DMS114 treated with DMSO at 0.1 percent for 48 hours (cell line): ENCODE measurements at regions not wholly inside any gene's neighbourhood (a gene's known extent, or its start where the extent isn't known, plus 50 kb on each side); places are given as distances from the start of the nearest gene placed in this dataset.
"Not testable (repeated sequence)": the region's sequence is repeated elsewhere in the genome, so short reads cannot be mapped to it uniquely, and the experiment has no call there.

Experiments
- DNase-seq: peaks from one replicate; lab custom pipeline; 2025; ENCODE audit not compliant: unreplicated experiment; lab: John Stamatoyannopoulos, UW

DNA sequence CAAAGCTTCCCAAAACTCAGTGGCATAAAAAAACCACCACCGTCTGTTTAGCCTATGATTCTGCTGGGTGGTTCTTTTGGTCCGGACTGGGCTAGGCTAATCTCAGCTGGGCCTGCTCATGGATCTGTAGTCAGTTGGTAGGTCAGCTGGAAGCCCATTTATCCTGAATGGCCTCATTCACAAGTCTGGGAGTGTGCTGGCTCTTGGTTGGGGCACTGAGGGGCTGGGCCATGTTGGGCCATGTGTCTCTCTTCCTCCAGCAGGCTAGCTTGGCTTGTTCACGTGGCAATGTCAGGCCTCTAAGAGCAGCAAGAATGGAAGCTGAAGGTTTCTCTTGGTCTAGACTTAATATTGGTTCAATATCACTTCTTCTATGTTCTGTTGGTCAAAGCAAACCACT is 95.7 kb upstream of the HS6ST1 start:
- no peak for DNase-seq

DNA sequence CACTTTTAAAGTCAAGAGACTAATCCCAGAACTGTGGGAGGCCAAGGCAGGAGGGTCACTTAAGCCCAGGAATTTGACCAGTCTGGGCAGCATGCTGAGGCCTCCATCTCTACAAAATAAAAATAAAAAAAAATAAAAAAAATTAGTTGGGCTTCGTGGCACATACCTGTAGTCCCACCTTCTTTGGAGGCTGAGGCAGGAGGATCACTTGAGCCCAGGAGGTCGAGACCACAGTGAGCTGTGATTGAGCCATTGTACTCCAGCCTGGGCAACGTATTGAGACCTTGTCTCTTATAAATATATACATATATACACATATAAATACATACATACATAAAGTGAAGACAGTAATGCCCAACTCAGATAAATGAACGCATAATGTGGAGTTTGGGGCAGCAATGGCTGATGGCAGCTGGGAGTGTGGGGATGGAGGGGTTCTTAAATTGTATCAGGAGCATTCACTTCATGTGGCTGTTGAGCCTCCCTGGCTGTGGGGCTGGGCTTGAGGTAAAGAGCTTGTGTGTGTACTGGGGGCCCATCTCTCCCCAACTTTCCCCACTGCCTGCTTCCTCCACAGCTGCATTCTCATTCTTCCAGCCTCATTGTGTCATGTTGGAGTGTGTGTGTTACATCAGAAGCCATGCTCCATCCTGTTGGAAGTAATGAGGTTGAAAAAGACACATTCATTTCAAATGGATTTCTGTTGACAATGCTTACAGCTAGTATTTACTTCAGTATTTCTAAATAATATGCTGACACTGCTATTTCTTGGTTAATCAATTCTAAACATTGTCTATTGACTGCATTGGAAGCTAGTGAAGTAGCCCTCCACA is 96.5 kb upstream of the HS6ST1 start:
- DNase-seq: no peak

DNA sequence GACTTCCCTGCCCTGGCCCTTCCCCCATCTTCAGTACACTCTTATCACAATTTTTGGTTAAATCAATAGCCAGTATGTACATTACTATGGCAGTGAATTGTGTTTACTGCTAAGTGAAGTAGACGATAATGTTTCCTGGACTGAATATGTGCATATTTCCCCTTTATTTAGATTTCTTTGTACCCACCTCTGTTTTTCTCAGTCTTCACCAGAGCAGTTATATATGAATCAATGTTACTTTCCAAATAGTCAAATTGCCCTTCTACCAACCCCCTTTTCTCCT is 97.1 kb upstream of the HS6ST1 start:
- DNase-seq: no peak

DNA sequence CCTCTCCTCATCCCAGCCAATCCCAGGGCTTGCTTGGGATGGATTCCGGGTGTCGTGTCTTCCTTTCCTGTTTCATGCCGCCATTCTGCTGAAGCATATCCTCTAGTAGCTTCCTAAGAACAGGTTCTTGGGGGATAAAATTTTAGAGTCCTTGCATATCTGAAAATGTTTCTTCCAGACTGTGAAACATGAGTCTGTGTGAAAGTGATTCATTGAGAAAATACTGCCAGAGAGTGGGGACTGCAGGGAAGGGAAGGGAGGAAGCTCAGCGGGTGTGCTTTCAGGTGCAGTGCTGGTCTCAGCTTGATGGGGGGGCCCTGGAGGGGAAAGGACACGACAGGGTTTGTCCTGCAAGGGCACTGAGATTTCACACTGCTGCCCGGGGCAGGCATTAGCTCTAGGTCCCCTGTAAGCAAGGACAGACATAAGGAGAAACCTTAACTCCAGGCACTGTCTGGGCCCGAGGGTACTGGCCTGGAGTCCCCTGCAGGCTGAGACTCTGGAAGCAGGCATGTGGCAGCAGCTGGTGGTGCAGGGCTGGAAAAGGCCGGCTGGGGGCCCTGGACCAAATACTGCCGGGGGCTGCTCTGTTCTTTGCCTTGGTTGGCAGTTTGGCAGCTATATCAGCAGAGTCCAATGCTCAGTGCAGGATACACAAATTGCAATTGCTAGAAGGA is 97.6 kb upstream of the HS6ST1 start:
- no peak for DNase-seq

DNA sequence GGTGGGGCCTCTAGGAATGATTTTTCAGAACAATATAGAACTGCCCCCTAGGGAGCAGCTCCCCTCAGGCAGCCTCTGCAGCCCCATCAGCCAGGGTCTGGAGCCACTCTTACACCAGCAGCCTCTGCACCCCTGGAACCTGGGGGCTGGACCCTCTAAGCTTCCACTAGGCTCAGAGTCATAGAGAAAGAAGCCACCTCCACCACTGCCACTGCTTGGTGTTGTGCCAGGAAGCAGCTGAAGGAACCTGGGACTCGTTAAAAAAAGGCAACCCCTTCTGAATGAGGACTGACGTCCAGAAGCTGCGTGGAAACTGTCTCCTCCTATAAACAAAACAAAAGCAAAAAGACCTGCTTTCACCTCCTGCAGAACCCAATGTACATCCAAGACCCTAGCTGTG is 98.1 kb upstream of the HS6ST1 start:
- no peak for DNase-seq

DNA sequence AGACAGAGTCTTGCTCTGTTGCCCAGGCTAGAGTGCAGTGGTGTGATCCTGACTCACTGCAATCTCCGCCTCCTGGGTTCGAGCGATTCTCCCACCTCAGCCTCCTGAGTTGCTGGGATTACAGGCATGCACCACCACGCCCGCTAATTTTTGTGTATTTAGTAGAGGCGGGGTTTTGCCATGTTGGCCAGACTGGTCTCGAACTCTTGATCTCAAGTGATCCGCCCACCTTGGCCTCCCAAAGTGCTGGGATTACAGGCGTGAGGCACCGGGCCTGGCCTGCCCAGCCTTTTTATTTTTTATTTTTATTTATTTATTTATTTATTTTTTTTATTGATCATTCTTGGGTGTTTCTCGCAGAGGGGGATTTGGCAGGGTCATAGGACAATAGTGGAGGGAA is 98.6 kb upstream of the HS6ST1 start:
- not testable (repeated sequence) for DNase-seq

DNA sequence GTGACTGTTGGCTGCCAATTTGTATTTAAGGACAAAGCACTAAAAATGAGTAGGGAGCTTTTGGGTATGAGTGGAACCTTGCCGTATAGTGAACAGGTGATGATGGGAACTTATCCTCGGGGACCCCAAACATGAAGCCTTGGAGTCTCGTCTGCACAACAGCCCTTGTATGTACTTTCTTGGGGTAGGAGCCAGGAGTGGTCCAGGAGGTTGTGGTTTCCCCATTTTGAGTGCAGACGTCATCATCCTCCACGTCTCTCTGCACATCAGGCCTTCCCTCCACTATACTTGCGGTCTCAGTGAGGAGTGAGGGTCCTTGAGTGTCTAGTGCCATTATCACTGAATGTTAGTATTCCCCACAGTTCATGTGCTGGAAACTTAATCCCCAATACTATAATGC is 101.5 kb upstream of the HS6ST1 start:
- DNase-seq: no peak

DNA sequence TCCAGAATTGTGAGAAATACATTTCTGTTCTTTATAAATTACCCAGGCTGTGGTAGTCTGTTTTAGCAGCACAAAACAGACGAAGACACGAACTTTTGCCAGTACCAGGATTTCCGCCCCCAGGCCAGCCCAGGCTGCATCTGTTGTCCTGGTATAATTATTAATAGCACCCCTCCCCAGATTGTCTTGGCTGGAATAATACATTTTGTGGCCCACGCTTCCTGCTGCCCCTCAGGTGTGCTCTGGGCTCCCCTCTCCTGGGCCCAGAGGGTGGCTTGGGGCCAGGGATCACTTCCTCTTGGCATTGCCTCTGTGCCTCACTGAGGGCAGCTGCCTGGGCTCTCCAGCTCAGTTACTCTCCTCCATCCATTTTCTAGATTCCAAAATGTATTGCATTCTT is 102.1 kb upstream of the HS6ST1 start:
- DNase-seq: no peak

DNA sequence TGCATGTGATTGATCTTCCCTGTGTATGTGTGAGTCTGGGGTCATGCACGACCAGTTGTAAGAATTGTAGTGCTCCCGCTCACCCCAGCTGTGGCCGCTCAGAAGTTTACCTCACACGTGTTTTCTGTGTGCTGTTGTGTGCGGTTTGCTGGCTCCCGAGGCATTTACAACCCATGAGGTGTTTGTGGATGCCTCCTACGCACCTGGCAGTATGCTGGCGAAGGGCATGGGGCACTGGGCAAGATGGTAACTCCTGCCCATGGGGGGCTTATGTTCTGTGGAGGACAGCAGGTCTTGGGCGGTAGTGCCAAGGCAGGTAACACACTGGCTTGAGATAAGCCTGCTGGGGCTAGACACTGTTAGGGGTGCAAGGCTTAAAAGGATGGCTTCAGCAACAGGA is 102.6 kb upstream of the HS6ST1 start:
- DNase-seq: no peak

DNA sequence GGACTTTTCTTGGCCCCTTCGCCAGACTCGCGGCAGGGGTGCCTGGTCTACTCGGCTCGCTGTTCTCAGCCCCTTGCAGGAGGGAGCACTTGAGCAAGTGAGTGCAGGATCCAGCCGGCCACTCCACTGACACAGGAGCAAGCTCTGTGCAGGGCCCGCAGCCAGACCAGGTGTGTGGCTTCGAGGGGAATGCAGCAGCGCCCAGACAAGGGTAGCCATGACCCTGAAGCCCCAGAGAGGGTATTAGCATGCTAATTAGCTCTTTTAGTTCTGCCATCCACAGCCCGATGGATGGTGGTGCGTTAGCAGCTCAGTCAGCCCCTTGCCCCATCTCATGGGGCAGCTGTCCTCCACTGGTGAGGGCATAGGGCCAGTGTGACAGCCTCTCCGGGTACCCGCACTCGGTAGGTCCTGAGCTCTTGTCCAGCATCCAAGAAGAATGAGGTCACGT is 103.2 kb upstream of the HS6ST1 start:
- DNase-seq: no peak

DNA sequence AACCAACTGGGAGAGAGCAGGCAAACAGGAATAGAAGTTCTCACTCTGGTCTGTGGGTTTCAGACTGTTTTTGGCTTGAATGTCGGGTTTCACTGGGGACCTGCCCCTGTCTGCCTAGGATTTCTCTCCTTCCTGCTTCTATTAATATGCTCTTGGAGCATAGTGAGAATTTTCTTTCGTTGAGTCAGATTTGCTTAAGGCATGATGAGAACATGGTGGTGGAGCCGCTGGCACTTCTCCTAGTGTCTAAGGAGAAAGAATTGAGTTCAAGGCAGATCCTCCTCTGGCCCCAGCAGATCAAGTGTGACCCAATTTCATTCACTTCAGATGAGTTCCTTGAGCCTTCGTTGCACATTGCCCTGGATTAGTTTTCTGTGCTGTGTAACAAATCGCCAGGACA is 103.9 kb upstream of the HS6ST1 start:
- DNase-seq: no peak

DNA sequence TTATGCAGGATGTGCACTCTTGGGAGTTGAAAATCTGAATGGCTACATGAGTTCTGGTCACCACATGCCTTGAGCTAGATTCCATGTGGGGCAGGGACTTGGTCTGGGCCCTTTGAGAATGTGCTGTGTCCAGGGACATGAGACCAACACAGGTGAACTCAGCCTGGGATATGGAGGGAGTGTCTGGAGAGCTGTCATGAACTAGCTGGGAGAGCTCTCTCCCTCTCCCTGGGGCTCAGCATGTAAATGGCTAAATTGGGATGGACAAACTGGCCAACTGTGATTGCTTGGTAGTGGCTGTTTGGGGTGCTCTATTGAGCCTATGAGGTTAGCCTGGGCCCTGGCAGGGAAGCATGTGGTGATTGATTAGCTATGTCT is 105.1 kb upstream of the HS6ST1 start:
- no peak for DNase-seq

DNA sequence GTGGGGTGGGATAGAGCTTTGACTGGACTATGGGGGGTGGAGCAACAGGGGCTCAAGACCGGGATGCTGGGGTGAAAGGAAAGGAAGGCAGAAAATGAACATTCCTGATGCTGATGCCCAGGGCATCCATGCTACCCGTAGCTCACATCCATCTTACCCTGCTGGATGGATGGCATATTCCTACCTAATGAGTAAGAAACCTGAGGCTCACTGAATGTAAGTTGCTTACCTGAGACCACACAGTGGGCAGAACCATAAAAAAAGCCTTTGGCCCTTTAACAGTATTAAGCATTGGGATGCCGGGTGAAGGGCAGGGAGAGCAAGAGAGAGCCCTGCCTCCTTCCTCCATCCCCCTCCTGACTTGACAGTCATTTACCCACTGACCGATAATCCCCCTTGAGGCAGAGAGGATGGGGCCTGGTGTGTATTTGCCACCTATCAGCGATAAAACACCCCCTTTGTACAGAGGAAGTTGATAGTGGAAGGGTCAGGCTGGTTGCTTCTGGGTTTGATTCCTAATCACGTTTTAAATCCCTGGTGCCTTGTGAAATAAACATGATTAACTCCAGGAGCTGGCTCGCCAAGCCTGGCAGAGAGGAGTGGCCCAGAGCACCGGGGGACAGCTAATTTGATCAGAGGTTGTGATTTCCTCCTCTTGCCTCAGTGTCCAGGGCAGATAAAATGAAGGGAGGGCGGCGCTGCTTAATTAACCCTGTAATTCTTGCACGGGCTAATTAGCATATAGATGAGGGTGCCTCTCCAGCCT is 105.9 kb upstream of the HS6ST1 start:
- no peak for DNase-seq

DNA sequence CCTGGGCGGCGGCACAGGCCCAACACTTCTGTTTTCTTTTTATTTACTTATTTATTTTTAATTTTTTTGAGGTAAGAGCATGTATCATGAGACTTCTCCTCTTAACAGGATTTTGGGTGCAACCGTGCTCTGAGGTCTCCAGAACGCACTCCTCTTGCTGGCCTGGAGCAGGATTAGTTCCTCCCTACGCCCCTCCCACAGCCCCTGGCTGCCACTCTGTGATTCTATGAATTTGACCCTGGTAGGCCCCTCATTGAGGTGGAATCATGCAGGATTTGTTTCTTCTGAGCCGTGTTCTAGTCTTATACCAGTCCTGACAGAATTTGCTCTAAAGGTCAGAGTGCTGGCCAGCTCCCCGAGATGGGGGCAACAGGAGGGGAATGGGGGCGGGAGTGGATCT is 106.5 kb upstream of the HS6ST1 start:
- DNase-seq: no peak

DNA sequence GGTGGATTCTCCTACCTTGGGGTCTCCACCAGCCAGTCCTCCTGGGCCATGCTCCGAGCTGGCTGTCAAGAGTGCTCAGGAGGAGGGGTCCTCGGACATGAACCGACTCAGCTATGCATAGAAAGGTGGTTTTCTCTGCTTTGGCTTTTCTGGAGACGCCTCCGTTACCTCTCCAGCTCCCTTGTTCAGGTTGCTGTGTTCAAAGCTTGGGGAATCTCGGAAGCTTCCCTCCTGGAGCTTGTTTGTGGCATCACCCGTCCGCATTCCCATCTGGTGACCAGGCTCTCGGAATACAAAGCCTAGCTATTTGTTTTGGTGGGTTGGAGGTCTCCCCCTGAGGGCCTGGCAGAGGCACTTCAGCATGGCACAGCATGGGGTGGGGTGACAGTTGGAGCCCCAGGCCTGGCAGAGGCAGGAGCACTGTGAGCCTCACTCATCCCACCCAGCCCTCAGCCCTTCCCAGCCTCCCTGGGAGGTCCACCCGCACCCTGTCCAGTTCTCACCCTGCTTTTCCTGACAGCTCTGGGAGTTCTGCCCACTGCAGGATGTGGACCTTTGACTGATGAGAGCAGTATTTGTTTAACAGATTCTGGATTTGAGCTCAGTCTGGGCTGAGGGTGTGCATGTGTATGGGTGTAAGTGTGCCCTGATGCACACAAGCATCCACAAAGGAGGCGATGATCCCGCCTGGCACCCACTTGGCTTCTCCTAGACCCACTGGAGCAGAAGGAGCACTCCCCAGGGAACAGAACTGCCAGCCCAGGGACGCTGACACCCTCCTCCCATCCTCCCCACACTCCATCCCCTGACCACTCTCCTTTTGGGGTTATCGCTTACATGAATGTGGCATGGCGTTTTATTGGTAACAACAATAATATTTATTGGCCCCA is 107.3 kb upstream of the HS6ST1 start:
- no peak for DNase-seq

DNA sequence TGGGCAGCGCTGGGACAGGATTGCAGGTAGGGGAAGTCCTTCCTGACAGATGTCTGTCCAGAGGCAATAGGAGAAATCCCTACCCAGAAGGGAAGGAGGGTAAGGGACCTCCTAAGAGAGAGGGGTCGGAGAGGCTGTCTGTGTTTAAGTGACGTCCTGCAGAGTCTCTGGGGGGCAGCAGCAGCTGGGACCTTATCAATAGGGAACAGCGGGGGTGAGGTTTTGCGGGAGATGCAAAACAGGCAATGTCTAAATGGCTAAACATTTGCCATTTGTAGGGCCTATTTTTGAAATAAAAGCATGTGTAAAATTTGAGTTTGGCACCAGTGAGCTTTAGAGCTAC is 108.7 kb upstream of the HS6ST1 start:
- no peak for DNase-seq

DNA sequence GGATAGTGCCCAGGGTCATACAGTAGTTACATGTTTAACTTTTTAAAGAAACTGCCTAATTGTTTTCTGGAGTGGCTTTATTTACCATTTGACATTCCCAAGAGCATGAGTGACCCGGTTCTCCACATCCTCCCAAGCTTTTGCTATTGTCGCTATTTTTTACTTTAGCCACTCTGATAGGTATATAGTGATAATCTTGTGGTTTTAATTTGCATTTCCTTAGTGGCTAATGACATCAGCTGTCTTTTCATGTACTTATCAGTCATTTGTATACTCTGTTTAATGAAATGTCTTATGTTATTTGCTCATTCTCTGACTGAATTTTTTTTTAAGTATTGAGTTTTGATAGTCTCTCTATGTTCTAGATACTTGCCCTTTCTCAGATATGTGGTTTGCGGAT is 109.7 kb upstream of the HS6ST1 start:
- DNase-seq: no peak

DNA sequence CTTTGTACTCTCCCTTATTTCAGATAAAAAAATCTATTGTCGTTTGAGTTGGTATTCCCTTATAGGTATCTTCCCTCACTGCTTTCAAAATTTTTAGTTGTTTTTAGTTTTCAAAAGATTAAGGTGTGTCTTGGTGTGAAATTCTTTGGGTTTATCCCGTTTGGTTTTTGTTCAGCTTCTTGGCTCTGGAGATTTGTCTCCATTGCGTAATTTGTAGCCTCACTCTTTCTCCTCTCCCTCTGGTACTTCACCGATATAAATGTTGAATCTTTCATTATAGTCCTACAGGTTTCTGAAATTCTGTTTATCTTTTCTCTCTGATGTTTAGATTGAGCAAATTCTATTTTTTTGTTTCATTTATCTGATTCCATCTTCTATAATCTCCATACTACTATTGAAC is 113.8 kb upstream of the HS6ST1 start:
- DNase-seq: no peak

DNA sequence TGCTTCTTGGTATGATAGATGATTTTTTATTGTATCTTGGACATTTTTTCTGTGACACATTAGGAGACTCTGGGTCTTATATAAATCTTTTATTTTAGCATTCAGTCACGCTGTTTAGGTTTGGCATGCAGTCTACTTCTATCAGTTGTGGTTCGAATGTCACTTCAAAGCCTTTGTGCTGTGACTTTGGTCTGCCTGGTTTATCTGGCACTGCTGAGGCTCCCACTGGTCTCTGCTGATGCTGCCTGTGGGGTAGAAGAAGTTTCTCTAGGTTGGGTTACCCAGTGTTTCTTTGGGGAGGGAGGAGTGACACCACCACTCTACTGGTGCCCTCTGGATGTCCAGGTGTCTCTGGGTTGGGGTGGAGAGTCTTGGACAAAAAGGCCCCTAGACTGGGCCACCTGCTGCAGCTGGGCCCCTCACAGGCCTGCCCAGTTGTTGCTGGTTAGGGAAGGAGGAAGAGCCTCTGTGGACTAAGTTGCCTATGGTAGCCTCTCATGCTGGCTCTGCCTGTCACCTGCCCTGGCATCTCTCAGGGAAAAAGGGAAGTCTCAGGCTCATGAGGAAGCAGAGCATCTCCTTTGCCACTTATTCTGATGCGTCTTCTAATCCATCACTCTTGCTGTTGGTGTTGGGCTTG is 115.4 kb upstream of the HS6ST1 start:
- no peak for DNase-seq

DNA sequence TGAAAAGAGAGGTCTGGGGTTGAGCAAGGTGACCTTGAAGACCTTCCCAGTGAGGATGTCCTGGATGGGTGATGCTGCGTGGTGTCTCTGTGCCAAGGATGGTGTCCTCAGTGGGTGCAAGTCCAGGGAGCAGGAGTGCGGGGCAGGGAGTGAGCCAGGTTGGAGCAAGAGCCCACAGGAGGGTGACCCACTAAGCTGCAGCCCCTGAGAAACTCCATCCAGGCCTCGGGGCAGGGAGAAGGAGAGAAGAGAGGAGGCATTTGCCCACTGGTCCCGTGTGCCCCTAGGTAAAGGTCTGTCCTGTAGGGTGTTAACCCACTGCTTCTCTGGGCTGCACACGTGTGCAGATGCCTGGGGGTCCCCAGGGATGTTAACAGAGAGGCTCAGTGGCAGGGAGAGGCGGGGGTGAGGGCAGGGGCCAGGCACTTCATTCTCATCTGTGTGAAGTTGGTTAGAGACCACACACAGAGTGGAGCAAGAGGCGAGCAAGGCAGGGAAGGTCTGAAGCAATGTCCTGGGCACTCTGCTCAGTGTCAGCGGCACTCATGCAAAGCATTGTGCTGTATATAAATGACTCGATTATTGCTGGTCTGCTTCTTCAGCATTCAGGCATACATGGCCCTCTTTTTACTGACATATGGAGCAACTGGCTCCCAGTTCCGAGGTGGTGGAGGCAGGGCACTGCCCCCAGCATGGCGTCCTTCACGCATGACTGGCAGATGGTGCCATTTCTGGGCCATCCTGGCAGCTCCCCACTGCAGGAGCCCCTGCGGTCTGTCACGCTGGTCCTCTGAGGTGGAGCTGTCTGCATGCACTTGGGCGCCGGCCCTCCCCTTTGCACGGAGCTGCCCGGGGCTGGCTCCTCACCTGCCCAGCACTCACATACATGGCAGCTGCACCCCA is 117.2 kb upstream of the HS6ST1 start:
- DNase-seq: no peak
